GM18498 (cell line): ENCODE measurements at regions not wholly inside any gene's neighbourhood (a gene's known extent, or its start where the extent isn't known, plus 50 kb on each side); places are given as distances from the start of the nearest gene placed in this dataset.
"Not testable (repeated sequence)": the region's sequence is repeated elsewhere in the genome, so short reads cannot be mapped to it uniquely, and the experiment has no call there.

Source experiments
- ATAC-seq: cut with Tn5 transposase; IDR thresholded peaks from one replicate; pipeline ENCODE4 v1.9.1; 2021; ENCODE audit warnings: mild to moderate bottlenecking, moderate library complexity; ENCODE audit not compliant: unreplicated experiment

DNA sequence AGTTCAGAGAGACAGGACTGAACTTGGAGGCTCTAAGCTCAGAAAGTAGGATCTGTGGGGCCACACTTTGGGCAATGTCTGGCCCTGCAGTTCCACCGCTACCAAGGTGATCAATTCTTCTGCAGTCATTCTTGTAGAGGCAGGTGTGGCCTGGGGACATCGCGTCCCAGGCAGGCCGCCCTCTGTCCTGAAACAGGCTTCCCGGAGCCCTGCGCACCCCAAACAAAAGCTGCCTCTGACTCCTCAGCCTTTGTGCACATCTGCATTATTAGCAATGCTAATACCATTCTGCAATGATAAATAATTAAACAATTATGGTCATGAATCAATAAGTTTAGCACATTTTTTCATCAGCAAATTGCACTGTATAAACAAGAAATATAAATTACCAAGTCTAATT lies 160.2 kb downstream of the URI1 start:
- ATAC-seq: no peak

DNA sequence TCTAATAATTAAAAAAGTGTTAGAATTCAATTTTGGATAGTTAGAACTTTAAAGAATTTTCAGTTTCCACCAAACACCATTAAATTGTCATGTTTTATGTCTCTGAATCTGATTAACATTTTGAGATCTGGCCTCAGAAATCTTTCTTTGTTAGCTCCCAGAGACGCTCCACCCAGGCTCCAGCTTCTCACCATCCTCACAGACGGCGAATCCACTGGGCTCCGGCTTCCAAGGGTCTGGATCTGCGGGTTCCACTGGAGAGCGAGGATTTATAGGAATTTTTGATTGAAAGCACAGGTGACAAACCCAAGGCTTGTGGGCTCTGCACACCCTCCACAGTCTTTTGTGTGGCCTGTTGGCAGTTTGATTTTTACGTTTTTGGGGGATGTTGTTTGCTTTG lies 160.6 kb downstream of the URI1 start:
- ATAC-seq: no peak

DNA sequence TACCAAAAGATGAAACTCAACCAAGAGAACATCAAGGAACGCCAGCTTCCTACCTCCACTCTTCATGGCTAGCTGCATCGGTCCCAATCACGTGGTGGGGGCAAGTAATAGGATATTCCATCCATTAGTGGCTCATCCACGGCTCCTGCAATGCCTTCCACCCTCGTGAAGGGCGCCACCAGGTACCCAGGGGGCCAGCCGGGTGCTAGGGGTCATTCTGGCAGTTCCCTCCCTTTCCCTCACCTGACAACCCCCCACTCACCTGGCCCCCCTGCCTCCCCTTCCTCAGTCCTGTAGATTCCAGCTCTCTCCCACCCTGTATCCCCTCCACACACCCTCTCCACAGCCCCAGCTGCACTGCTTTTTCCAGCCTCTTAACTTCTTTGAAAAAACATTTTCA lies 161.9 kb downstream of the URI1 start:
- ATAC-seq: no peak

DNA sequence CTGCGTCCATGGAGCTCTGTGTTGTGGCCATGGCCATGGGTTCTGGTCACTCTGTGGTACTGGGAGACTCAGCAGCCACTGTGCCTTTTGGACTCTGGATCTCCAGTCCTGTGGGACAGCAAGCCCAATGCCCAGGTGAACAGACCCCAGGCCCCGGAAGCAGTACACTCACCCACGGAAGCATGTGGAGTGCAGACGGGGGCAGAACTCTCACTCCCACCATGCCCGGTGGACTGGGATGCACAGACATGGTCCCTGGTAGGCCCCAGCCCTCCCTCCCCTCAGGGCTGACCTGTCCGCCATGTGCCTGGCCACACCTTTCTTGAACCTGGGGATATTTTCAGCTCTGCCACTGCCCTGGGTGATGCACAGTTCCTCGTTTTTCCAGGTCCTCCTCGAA lies 163.3 kb downstream of the URI1 start:
- no peak for ATAC-seq

DNA sequence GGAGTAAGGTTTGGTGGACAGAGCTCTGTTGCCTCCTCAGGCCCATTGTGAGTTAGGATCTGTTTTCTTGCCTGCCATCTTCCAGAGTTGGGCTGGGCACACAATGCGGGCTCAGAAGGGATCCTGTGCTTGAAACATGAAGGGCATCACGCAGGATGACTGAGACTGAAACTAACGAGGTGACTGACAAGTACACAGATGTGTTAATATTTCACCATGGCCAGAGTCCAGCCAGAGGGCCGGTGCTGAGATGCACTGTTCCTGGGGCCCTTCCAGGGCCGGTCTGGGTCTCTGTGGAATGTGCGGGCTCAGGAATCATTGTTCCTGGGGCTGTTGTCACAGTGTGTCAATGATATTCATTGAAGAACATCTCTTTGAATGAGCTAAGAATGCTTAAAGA lies 163.7 kb downstream of the URI1 start:
- no peak for ATAC-seq

DNA sequence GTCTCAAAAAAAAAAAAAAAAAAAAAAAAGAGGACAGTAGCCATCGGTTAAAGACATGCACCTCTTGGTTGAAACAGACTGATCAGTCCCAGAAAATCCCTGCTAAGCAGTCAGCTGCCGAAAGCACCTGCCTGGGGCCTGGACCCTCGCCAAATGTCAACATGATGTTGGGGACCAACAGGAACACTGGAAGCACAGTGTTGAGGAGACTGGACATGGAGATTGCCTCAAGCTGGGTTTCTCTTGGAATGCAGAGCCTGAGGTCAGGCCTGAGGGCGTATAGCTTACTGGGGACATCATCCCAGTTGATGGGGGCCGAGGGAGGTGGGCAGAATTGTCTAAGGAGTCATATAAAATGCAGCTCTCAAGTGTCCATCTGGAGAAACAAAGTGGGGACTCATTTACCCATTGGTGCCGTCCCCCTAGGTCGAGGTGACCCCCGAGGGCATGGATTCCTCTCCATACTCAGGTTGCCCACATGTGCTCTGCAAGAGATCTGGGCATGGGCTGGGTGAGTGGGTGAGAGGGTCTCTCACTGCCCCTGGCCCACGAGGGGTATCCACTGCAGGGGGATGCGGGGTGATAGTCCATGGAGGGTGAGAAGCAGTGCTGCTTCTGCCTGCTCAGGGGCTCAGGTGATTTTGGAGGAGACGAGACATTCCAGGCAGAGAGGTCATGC lies 164.5 kb downstream of the URI1 start:
- ATAC-seq: no peak

DNA sequence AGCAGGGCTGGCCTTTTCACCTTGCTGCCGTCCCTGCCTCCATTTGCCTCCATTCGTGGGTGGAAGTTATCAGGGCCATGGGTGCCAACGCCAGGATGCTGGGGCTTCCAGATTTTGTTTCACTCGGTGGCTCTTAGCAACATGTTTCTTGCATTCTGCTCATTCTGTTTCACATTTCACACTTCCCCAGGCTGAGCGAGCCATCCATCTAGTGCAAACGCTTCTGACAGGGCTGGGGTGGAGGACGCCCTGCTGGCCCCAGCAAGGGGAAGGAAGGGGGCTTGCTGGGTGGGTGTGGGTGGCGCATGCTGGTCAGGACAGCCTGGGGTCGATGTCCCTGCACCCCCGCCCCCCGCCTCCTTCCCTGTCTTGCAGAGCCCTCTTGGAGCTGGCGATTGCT lies 165.2 kb downstream of the URI1 start:
- no peak for ATAC-seq

DNA sequence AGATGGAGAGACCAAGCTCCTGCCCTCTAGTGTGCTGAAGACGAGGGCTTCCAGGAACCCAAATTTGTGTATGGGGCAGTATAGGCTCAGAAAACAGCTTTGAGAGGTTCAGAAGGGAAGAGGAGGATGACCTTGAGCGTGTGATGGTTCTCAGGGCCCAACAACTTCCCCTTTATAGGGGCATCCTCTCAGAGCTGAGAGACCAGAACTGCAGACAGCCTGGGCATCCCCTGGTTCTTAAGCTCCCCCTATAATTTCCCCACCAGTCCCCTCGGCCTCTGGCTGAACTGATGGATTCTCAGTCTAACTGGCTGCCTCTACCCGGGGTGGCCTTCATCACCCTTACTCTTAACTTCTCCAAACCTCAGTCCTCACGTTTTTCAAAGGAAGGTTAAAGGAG lies 167.5 kb downstream of the URI1 start:
- no peak for ATAC-seq

DNA sequence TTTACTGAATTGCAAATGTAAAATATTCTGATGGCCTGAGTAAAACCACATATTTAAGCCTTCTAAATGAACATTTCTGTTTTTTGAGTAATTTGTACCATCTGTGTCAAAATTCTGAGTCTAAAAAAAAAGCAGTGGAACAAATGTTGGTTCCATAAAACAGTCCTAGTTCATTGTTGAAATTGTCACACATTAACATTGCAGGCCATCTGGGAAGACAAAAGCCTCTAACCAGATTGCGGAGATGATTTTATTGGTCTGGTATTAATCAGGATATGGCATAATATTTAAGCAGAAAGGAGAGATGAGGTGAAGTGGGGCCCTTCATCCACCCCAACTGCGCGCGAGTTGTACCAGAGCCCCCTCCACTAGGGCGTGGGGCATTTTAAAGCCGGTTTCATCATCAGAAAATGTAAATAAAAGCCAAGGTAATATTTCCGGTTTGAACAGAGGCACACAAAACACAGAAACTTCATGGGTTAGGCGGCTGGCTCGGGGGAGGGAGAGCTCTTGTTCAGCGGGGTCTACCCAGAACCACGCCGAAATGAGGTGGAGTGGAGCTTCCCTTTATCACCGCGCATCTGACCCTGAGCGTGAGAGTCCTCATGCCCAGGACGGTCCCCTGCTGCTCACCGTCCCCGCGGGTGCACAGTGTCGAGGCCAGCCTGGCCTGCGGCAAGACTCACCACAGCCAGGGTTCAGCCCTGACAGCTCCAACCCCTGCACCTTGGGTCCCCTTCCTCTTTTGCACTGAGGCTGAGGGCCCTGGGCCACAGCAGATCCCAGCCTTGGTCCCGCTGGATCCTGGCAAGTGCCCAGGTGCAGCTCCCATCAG lies 169.2 kb downstream of the URI1 start:
- ATAC-seq: no peak

DNA sequence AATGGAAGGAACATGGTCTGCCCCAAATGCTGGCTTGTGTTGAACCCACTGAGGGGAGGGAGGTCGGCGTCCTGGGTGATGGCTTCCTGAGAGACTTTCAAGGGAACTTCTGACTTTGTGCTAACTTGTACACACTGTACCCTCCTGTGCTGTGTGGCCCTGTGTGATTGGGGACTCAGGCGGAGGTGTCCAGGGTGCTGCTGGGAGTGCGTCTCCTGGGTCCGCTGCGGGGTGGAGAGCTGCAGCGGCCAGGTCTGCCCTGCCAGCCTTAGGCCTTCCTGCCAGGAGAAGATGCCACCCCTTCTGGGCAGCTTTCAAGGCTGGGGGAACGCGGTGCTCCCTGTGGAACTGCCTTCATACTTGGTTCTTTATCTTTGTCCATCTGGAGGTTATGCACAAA lies 170.1 kb downstream of the URI1 start:
- no peak for ATAC-seq

DNA sequence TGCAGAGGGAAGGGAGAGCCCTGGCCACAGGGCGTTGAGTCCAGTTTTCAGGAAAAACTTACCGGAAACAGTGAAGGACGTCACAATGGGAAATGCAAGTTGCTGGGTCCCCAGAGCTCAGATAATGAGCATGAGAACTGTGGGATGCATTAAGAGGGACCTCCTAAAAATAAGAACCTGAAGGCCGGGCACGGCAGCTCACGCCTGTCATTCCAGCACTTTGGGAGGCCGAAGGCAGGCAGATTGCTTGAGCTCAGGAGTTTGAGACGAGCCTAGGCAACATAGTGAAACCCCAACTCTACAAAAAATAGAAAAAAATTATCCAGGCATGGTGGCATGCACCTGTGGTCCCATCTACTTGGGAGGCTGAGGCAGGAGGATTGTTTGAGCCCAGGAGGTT lies 170.6 kb downstream of the URI1 start:
- ATAC-seq: no peak

DNA sequence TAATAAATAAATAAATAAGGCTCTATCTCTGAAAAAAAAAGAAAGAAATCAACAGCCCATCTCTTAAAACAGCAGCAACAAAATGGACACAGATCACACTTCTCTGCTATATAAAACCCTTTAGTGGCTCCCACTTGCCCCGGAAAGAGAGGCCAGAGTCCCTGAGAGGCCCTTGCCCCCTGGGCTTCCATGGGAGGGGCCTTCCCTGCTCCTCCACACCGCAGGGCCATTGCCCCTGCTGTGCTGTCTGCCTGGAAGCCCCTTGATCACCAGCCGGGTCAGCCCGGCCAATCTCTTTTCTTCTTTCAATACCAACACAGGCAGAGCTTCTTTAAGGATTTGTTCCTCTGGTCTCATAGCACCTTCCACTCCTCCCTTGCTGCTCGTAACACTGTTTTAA lies 171.1 kb downstream of the URI1 start:
- no peak for ATAC-seq

DNA sequence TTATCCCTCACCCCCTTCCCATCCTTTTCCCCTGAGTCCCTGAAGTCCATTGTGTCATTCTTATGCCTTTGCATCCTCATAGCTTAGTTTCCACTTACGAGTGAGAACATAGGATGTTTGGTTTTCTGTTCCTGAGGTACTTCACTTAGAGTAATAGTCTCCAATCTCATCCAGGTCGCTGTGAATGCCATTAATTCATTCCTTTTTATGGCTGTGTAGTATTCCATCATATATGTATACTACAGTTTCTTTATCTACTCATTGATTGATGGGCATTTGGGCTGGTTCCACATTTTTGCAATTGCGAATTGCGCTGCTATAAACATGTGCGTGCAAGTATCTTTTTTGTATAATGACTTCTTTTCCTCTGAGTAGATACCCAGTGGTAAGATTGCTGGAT lies 172.1 kb downstream of the URI1 start:
- ATAC-seq: not testable (repeated sequence)

DNA sequence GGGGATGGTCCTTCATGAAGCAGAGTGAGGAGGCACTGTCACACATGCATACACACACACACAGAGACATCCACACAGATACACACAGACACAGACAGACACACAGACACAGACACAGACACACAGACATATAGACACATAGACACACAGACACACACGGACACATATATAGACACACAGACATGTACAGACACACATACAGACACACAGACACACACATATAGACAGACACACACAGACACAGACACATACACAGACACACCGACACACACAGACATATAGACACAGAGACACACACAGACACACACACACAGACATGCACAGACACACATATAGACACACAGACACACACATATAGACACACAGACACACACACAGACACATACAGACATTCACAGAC lies 173.9 kb downstream of the URI1 start:
- no peak for ATAC-seq

DNA sequence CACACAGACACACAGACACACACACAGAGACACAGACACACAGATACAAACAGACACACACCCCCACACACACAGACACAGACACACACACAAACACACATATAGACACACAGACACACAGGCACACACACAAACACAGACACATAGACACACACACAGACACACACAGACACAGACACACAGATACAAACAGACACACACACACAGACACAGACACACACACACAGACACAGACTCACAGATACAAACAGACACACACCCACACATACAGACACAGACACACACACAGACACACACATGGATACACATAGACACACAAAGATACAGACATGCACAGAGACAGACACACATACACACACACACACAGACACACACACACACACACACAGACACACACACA lies 174.5 kb downstream of the URI1 start:
- no peak for ATAC-seq

DNA sequence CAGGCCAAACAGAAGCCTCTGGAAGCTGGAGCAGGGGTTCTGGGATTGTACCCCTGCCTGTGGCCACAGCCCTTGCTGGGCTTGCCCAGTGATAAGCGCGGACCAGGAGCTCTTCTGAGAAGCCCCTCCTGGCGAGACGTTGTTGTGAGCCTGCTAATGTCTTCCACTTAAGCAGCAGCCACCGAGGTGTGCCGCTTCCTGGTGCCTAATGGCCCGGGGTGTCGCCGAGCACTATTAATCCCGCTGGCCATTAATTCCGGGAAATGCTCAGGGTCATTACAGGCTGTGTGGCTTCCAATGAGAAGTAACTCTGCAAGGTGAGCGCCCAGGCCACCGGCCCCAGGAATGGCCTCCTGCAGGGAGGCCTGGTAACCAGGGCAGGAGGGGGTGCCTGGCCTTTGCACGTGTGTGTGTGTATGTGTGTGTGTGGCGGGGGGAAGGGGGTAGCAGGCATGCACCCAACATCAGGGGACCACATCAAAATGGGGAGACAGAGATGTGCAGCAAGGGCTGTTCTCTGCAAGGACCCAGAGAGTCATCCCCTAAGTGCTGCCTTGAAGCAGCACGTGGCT lies 175.0 kb downstream of the URI1 start:
- ATAC-seq: no peak

DNA sequence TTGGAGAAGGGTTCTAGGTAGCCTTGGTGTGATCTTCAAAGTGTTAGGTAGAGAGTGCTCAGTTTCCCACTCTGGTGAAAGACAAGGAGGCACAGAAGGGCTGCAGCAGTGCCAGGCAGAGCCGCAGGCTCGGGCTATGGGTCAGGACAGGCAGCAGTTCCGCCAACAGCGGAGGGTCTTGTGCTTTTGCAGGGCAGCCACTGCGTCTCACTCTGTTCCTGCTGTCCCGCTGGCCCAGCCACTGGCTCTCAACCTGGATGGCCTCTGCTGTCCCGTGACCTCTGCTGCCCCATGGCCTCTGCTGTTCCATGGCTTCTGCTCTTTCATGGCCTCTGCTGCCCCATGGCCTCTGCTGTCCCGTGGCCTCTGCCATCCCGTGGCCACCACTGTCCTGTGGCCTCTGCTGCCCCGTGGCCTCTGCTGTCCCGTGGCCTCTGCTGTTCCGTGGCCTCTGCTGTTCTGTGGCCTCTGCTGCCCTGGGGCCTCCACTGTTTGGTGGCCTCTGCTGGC lies 175.7 kb downstream of the URI1 start:
- ATAC-seq: no peak

DNA sequence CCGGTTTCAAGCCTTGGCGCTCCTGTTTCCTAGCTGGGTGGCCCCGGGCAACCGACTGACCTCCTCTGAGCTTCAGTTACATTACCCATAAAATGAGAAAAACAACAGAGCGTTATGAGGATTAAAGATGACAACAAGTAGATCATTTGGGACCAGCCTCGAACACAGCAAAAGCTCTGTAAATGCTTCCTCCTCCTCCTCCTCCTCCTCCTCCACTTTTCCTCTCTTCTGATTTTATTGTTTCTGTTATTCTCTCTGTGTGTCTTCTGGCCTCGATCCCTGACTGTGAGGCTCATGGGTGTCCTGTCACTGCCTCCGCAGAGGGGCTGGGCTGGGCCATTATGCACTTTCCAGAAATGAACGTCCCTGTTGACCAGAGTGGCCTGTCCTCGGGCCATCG lies 176.2 kb downstream of the URI1 start:
- ATAC-seq: no peak

DNA sequence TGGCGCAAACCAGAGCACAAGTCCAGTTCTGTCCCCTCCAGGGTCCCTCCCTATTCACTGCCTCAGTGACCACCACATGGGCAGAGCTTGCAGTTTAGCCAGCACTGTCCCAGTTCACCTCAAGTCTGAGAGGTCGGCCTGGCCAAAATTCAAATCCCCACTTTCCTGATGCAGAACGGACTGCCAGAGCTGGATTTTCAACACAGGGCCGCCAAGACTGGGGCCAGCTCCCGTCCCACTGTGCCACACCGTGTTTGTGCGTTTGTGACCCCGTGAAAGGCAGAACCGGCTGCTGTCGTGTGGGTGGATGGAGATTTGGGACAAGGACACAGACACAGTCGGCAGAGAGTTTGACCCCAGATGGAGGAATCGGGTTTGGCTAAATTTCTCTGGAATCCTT lies 176.7 kb downstream of the URI1 start:
- ATAC-seq: no peak

DNA sequence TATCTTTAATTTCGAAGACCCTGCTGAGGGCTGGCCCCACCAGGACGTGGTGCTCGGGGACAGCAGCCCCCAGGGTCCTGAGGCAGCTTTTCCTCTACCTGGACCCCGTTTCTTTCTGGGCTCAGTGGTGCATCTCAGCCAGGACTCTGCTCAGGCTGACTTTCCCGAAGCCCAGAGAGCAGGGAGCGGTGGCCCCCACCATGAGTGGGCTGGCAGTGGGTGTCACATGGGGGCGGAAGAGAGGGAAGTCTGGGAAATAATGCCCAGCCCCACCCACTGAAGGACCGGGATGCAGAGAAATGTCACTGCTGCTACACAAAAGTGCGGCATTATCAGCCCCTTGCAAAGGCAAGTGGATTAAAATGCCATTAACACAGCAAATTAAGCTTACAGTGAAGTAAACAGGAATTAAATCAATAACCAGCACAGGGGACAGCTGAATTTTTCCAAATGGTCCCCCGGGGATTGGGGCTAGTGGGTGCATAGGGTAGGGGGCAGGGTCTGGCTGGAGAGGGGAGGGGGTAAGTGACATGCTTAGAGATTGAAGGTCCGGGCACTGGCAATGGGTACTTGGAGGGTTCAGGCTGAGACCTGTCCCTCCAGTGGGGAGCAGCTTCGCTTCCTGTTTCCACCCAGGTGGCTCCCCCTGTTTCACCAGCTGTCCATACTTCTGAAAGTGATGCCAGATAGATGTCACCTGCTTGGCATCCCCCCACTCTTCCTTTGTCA lies 177.3 kb downstream of the URI1 start:
- ATAC-seq: no peak

DNA sequence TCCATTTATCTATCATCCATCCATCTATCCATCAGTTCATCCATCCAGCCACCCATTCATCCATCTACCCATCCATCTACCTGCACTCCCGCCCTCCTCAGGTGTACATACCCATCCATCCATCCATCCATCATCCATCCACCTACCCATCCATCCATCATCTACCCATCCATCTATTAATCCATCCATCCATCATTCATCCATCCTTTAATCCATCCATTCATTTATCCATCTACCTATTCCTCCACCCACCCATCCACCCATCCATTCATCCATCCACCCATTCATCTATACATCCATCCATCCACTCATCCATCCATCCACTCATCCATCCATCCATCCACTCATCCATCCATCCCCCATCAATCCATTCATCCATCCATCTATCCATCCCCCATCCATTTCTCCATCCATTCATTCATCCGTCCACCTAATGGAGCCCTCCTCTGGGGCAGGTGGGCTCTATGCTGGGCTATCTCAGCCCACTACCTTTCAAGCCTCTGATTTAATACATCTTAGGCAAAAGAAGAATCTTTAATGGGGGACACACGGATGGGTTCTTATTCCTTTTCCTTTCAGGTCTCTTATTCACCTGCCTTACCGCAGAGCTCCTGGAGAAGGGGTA lies 178.9 kb downstream of the URI1 start:
- ATAC-seq: no peak
